ENCODE measurements at regions not wholly inside any gene's neighbourhood (a gene's known extent, or its start where the extent isn't known, plus 50 kb on each side); places are given as distances from the start of the nearest gene placed in this dataset.

DNA sequence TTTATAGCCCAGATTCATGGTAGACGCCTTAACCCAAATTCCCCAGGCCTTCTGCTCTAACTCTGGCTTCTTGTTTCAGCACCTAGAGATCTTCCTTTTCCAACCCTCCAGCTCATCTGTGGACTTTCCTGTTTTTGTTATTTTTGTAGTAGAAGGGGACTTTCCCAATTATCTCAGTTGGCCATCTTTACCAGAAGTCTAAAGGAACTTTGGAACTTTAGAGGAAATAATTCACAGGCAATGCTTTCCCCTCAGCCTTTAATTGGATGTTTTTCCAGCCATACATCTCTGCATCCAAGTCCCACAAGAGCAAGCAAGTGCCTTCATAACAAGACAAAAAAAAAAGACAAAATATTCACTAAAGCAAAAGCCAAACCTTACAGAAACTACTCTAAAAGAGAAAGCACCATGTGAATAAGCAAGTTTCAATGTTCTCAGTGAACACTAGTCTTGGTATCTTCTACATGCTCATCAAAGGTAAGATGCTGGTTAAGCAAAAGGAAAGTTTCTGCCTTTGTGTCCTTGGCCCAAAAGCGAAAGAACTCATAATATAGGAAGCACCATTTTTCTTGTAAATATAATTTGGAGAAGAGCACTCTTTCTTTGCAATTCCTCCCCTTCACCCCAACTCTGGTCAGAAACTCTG lies 377.3 kb downstream of the SETD4 start:
- DNase-seq = no peak

DNA sequence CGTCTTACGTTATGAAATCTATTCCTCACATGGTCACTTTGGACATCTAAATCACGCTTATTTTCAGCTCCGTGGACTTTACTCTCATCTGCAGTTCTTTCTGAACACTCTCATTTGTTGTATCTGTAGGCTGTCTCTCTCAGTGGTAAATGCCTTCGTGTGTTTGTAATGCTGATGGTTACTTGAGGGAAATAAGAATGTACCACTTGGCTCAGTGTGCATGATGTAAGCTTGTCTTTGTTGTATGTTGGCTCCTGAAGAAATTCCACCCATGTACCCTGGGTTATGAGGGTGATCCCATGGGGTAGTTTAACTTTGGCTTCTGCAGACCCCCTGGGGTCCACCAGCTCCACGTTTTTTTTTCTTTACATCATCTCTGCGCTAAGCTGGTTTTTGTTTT lies 378.4 kb downstream of the SETD4 start:
- no peak for DNase-seq

DNA sequence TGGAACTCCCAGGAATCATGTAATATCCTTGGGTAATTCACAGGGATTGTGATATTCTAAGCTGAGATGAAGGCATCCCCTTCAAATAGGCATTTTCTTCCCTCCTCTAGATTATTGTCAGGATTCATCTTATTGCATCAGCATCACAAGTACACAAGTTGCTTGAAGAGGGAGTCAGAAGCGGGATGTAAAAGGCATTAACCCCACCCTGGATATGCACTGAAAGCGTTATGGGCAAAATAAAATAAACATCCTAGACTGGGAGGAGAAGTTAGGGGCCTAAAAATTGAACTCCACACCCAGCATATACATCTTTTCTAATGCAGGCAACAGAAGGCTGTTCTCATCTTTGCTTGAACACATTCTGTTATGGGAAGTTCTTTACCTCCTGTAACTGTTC lies 381.2 kb downstream of the SETD4 start:
- no peak for DNase-seq

DNA sequence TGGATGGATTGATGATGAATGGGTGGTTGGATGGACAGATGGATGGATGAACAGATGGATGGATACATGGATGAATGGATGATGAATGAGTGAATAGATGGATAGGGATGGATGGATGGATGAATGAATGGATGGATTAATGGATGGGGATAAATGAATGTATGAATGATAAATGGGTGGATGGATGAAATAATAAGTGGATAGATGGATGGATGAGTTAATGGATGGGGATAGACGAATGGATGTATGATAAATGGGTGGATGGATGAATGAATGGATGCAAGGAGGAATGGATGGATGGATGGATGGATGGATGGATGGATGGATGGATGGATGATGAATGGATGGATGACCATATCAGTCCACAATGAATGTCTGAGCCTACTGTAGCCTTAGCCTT lies 381.9 kb downstream of the SETD4 start:
- DNase-seq = no peak

DNA sequence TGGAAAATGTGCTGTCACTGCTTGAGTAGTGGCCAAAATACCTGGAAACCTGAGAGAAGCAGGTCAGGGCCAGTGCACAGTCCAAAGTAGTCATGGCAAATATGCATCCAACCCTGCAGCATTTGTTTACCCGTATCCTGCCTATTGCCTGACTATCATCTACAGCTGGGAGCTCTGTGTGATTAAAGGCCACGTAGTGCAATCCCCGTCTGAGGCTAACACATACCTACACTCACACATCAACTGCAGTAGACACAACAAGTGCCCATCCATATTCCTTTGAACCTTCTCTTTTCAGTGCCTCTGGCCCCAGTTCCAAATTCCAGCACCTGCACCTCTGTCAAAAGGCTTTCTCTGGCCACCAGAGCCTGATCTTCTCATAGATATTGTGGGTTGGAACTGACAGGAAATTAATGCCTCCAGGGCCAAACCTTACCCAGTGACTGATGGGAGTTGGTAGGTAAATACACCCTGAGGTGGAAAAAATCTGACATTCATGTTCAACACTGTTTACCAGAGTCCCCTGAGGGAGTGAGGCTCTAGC lies 383.0 kb downstream of the SETD4 start:
- DNase-seq = no peak

DNA sequence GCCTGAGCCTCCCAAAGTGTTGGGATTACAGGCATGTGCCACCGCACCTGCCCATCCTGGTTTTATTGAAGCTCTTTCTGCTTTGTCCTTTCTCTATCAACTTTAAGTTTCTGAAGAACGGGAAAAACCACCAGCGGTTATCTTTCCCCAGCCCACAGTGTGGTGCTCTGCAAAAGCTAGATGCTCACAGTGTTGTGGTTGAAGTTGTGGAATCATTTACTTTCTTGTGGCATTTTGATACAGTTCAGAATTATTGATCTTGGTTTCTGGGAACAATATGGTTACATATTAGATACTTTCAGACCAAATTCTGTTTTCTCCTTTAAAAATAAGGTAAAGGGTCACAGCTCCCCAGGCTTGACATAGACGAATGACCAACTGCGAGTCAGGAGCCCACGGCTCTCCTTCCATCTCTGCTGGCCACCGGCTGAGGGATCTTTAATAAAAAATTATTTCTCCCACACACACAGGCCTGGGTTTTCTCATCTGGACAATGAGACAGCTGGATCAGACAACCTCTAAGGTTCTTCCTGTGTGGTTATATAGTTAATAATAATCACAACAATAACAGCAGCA lies 385.3 kb downstream of the SETD4 start:
- no peak for DNase-seq

DNA sequence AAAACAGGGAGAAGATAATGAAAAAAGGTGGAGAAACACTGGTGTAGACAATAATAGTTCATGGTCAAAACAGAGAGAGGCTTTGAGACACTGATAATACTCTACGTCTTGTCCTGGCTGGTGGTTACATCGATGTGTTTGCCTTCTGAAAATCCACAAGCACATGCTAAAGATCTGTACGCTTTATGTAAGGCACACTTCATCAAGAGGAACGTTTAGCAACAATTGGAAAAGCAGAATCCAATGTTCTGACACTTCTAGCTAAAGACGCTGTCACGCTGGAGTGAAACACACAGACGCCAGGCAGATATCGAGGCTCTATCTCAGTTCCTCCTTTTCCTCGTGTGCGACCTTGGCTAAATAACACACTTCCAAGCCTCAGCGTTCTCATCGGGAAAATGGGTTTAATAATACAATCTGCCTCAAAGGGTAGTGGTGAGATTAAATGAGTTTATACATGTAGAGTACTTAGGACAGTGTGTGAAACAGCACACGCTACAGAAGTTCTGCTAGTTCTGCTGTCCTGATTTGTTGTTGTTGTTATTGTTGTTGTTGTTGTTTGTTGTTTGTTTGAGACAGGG lies 386.1 kb downstream of the SETD4 start:
- no peak for DNase-seq

DNA sequence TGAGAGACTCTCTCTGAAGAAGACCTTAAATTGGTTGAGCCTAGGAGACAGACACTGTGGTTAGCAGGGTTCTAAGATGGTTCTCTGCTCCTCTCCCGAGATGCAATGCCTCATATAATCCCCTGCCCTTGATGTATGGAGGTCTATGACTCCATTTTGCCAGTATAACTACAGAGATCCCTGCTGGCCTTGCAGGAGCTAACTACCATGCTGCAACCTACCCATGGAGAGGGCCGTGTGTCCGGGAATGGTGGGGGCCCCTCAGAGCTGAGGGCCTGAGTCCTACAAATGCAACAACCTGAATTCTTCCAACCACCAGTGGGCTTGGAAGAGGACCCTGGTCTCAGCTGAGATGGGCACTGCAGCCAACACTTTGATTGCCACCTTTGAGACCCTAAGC lies 388.0 kb downstream of the SETD4 start:
- no peak for DNase-seq

DNA sequence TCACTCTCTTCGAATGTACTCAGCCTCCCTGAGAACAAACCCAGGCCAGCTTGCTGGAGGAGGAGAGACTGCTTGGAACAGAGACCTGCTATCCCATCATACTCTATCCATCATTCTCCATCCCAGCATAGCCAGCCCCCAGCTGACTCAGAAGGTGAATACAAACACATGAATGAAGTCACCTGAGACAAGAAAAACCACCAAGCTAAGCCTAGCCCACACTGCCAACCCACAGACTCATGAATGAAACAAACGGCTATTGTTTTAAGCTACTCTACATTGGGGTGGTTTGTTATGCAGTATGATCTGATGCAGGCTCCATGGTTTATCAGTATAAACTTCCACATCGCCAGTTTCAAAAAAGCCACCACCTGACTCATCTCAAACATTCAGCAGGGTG lies 395.6 kb downstream of the SETD4 start:
- no peak for DNase-seq

DNA sequence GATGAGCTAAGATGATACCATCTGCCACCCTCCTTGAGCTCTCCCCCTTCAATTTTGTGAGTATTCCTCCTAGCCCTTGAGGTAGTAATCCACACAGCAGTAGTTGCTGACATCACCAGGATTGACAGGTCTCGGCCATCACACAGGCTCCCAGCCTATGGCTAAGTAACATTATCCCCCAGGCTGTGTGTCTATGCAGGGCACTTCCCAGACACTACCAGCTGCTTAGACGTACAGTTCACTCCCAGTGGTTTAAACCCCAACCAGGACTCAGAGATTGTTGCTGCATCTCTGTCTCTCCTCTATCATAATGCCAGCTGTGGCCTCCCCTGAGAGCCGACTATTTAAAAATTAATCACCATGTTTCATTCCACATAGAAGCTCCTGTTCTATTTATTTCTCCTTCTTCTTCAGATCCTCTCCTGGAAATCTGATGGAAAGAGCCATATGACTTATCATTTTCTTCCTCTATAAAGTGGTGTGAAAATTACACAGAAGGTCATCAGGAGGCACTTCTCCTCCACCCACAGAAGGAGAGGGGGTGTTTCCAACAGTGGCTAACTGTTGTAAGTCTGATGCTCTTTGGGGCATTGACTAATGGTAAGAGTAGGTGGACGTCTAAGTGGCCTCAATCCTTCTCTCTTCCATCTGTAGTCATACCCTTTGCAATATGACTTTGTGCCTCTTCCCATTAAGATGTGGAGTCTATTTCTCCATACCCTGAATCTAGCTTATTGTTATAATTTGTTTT lies 396.3 kb downstream of the SETD4 start:
- no peak for DNase-seq

DNA sequence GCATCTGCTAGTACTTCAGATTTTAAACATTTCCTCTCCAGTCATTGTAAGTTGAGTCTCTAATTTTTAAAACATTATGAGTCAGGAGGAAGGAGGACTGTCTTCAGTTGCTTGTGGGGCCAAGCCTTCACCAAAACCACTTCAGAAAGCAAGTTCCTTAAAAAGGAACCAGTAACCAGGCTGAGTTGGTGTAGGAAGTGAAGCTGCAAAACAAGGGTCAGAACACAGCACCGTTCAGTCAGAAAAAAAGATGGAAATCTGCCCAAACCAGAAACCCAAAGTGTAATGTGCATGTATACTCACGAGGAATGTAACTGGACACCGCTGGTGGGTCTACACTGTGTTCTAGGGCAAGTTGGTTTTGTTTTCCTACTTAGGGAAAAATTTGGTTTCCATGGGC lies 402.1 kb downstream of the SETD4 start:
- no peak for DNase-seq

DNA sequence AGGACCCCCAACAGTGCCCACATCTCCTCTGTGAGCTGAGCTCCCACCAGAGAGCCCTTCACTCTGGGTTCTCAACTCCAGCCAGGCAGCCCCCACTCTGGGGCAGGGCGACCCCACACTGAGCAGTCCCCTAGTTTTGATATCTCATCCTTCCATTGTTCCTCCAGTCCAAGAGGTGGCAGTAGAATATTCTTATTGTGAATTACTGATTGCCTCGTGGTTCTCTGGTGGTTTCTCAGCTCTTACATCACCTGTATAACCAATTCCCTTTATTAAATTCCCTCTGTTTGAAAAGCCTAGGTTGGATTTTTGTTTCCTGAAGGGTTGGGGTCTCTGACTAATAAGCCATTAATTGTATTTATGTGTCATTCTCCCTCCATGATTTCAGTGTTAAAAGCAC lies 407.5 kb downstream of the SETD4 start:
- no peak for DNase-seq

DNA sequence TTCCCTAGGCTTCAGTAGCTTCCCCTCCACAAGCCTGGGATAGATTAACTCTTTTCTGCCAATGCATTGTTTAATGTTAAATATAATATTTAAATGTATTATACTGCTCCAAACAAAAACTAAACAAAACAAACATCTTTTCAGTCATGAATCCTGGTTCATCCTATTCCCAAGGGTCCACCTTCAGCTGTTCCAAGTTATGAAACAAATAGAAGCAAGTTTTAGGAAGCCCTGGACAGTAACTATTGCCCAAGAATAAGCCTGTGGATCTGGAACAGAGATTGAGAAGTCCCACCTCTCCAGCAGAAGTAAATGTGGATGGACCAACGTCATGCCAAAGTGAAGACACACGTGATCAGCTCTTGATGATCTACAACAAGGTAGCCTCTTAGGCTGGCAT lies 408.1 kb downstream of the SETD4 start:
- DNase-seq = no peak

DNA sequence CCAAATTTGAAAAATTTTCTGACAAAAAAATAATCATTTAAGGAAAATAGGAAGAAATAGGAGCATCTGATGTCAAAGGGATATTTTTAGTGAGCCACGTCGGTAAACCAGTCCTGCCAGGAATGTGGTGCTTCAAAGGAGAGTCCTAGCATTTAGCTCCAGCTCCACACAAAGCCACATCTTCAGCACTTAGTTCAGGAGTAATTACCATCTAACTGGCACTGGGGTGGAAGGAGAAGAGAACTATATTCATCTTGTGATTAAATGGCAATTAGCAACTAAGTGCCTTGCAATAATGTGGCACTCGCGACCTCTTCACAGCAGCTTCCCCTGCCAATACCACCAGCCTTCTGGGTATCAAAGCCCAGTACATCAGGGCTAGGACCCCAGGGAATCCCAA lies 409.1 kb downstream of the SETD4 start:
- DNase-seq = no peak

DNA sequence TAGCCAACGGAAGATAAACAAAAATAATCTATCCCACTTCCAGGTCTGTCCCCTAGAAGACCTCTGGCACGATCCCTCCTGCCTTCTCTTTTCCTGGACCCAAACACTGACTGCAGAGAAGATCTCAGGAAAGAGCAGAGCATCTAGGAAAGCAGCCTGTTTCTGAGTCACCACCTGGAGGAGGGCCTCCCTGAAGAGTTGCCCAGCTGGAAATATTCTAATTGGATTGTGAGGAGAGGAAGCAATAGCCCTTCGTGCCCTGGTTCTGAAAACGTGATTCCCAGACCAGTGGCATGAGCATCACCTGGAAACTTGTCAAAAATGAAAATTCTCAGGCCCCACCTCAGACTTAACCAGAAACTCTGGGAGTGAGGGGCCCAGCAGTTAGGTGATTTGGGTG lies 411.1 kb downstream of the SETD4 start:
- no peak for DNase-seq

DNA sequence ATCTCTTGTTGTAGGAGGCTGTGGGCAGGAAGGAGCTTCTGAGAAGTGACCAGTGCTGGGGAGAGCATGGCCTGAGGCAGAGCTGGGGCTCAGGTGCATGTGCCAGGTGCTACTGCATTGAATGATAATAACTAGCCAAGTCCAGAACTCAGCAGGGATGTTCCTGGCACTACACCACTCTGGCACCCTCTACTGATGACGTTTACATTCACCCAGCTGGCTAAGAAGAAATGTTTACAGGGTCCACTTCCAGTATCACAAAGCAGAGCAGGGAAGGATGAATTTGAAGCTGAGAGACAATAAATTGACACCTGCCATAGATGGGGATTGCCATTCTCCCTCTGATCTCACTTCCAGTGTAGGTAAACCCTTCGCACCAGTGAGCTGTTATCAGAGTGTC lies 411.8 kb downstream of the SETD4 start:
- DNase-seq = no peak

DNA sequence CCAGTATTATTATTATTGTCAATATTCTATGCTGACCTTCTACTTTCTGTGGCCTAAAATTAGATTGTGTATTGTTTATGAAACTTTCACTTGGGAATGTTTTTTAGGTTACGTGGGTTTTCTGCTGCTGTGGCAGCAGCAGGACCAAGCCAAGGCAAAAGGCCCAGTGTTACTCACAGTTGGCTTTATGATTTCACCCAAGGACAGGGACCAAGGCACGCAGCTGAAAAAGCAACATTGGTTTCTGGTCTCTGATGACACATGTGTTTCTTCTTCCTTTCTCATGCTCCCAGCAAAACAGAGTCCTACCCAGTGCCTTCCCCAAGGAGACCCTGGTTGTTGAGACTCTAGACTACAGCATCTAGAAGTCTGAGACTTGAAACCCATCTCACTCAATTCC lies 413.7 kb downstream of the SETD4 start:
- no peak for DNase-seq

DNA sequence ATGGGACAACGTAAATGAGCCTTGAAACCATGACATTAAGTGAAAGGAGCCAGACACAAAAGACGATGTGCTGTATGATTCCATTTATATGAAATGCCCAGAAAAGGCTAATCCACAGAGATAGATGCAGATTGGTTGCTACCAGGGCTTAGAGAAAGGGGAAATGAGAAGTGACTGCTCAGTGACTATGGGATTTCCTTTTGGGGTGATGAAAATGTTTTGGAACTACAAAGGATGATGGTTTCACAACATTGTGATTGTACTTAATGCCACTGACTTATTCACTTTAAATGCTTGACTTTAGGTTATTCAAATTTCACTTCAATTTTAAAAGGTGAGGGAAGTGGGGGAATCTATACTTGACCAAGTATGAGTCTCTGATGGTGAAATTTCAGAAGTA lies 414.3 kb downstream of the SETD4 start:
- no peak for DNase-seq

DNA sequence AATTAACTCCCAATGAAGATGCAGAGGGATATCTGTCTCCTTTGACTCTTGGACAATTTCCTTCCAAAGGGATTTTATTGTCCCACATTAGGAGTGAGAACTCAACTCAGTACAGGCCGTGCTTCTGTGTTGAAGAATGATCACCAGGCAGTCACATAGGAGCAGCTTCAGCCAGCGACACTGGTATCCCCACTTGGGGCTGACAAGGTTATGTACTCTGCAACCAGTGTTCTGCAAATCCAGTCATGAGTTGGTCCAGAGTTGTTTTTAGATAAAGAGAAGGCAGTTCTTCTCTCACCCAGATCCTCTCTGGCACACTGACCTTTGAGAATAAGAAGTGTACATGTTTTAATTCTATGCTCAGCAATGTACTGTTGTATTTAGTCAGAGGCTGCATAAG lies 415.8 kb downstream of the SETD4 start:
- DNase-seq = no peak

DNA sequence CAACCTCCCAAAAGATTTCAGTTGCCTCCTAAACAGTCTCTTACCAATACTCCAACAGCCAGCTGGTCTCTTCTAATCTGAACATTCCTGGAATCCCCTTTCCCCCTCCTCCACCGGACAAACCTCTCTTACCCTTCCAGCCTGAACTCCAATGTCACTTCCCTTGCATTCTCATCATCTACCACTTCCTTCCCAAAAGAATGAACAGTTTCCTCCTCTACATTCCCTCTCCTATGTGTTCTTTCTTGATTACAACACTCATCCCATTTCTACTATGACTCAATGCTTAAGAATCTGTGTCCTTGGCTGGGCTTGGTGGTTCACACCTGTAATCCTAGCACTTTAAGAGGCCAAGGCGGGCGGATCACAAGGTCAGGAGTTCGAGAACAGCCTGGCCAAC lies 417.1 kb downstream of the SETD4 start:
- DNase-seq = no peak

DNA sequence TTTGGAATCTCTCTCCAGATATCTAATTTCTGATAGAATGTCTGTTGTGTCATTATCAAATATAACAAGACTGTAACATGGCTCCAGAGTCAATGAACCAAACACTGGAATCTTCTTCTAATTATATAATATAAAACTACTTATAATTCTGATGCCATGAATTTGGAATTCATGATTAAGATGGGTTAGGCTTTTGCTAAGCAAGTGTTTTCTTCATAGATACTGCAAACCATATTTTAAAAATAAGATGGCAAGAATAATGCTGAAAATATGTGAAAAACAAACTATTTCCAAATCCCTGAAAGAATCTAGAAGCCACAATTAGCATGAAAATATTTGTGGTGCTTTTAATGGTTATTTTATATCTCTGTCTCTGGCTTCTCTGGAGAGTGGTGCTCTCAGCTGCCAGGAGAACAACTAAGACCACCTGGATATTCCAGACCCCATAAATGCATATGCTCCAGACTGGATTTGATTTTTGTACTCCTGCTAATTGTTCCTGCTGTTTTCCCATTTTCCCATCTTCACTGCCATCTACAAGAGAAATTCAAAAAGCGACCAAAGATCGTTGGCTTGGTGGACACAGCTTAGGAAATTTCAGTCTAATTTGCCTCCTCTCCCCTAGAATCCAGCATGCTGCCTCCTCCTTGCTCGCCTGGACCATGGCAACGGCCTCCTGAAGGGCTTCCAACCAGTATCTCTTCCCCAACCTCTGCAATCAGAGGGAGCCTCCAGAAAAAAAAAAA lies 418.9 kb downstream of the SETD4 start:
- no peak for DNase-seq

DNA sequence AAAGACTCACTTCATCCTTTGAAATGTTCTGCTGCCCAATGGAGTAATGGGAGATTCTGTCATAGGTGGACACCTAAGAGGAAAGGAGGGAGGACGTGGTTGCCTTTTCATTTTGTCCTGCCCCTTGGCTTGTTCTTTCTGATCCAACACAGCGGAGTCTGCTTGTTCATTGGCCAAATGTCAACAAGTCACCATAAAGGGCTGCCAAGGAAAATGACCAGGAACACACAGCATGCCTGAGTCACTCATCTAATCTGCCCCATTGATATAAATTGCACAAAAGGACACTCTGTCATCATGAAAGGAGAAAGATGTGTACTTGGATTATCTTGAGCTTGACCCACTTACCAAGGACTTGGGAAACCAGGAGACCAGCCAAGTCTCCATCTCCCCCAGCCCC lies 422.9 kb downstream of the SETD4 start:
- no peak for DNase-seq

DNA sequence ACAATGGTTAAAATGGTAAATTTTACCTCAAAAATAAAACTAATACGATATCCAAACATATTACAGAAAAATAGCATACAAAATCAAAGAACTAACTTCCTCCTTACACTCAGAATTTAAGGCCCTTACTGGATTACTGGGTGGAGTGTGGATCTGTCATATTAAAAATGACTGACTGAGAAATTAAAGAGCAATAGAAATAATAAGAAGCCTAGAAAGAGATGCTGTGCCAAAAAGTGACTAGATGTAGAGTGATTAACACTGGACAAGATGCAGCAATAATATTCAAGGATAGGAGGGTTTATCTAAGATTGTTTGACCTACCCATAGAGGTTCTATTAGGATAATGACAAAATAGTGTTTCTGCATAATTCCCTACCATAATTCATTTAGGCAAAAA lies 424.3 kb downstream of the SETD4 start:
- no peak for DNase-seq
